ENCODE measurements at regions not wholly inside any gene's neighbourhood (a gene's known extent, or its start where the extent isn't known, plus 50 kb on each side); places are given as distances from the start of the nearest gene placed in this dataset.

DNA sequence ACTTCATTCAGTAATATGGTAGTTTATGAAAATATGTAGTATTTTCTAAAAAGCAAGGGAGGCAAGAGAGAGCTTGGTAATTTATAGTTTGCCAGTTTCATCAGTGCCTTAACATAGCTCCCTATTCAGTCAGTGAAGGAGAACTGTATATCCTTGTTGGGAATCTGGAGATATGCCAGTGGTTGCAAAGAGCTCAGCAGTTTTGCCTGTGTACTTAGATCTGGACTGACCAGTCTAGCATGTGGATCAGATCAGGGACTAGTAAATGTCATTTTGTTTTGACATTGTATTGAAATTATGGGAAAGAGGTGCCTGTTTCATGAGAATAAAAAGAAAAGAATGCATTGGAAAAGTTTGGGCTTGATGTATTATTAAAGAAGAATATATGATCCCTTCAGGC is 88.6 kb downstream of the ZIC3 start:
- Histone ChIP-seq H3K9me3 (replicated peaks; ENCODE audit: control insufficient read depth, insufficient read depth, low read length) (no peaks in the 10 kb centered on the region), H4K20me1 (ENCODE audit: control insufficient read depth, insufficient read depth) (no peaks in the 10 kb centered on the region), H3K4me1 (ENCODE audit: control insufficient read depth, insufficient read depth, low read length) (no peaks in the 10 kb centered on the region), H3K4me3 (no peak overlapping the region), H2AFZ (ENCODE audit: control insufficient read depth, low read depth, low read length) (no peak overlapping the region), H3K27ac (ENCODE audit: control insufficient read depth, insufficient read depth) (no peak overlapping the region), H3K79me2 (ENCODE audit: control insufficient read depth, insufficient read depth, low read length) (no peaks in the 10 kb centered on the region), H3K4me2 (ENCODE audit: control insufficient read depth, insufficient read depth) (no peak overlapping the region), H3K9ac (ENCODE audit: control insufficient read depth, insufficient read depth, low read length) (no peak overlapping the region), H3K36me3 (ENCODE audit: control insufficient read depth in 2 of 2, insufficient read depth in 2 of 2, low read length in 1 of 2) (no peaks in the 10 kb centered on the region), H3K27me3 (replicated peaks in 1 of 2; ENCODE audit: control insufficient read depth in 2 of 2, insufficient read depth in 2 of 2, low read length in 1 of 2) (no peaks in the 10 kb centered on the region)
- intact Hi-C loops (cut with micrococcal nuclease; ENCODE audit: unreplicated experiment): no loop called here
- DNase-seq (ENCODE audit: low read depth, low spot score) (no peak), ATAC-seq (no peak), FAIRE-seq (no peak)
- TF ChIP-seq MTA3 (IDR thresholded peaks at IDR 0.05; ENCODE audit: borderline replicate concordance, low read length): no peak
- no peak for TF ChIP-seq ZNF24 (IDR thresholded peaks at IDR 0.05)
- TF ChIP-seq SMAD1 (IDR thresholded peaks at IDR 0.05; ENCODE audit: low read depth, partially characterized antibody): no peak
- TF ChIP-seq, protein P1, sequence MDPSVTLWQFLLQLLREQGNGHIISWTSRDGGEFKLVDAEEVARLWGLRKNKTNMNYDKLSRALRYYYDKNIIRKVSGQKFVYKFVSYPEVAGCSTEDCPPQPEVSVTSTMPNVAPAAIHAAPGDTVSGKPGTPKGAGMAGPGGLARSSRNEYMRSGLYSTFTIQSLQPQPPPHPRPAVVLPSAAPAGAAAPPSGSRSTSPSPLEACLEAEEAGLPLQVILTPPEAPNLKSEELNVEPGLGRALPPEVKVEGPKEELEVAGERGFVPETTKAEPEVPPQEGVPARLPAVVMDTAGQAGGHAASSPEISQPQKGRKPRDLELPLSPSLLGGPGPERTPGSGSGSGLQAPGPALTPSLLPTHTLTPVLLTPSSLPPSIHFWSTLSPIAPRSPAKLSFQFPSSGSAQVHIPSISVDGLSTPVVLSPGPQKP (IDR thresholded peaks at IDR 0.05; ENCODE audit: low read depth, low read length): no peak
- no peak for TF ChIP-seq TBL1XR1 (IDR thresholded peaks at IDR 0.05; ENCODE audit: low read depth, low read length)
- TF ChIP-seq, protein P2, sequence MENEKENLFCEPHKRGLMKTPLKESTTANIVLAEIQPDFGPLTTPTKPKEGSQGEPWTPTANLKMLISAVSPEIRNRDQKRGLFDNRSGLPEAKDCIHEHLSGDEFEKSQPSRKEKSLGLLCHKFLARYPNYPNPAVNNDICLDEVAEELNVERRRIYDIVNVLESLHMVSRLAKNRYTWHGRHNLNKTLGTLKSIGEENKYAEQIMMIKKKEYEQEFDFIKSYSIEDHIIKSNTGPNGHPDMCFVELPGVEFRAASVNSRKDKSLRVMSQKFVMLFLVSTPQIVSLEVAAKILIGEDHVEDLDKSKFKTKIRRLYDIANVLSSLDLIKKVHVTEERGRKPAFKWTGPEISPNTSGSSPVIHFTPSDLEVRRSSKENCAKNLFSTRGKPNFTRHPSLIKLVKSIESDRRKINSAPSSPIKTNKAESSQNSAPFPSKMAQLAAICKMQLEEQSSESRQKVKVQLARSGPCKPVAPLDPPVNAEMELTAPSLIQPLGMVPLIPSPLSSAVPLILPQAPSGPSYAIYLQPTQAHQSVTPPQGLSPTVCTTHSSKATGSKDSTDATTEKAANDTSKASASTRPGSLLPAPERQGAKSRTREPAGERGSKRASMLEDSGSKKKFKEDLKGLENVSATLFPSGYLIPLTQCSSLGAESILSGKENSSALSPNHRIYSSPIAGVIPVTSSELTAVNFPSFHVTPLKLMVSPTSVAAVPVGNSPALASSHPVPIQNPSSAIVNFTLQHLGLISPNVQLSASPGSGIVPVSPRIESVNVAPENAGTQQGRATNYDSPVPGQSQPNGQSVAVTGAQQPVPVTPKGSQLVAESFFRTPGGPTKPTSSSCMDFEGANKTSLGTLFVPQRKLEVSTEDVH (IDR thresholded peaks at IDR 0.05; ENCODE audit: low read depth, partially characterized antibody): no peak
- TF ChIP-seq SP1 (IDR thresholded peaks at IDR 0.05; ENCODE audit: low read depth, low read length): no peak
- TF ChIP-seq MTA2 (IDR thresholded peaks at IDR 0.05; ENCODE audit: low read depth): no peak
- no peak for TF ChIP-seq ZNF622 (IDR thresholded peaks at IDR 0.05)
- no peak for TF ChIP-seq POLR2AphosphoS2 (IDR thresholded peaks at IDR 0.05; ENCODE audit: low read depth, low read length)
- TF ChIP-seq NFYA (IDR thresholded peaks at IDR 0.05; ENCODE audit: borderline replicate concordance, low read depth, low read length): no peak
- no peak for TF ChIP-seq ZNF207 (IDR thresholded peaks at IDR 0.05; ENCODE audit: borderline replicate concordance)
- no peak for TF ChIP-seq GATAD2B (conservative IDR thresholded peaks at IDR 0.05; ENCODE audit: low read depth)
- no peak for TF ChIP-seq ETV6 (conservative IDR thresholded peaks at IDR 0.05 in 1 of 2, IDR thresholded peaks at IDR 0.05 in 1 of 2; ENCODE audit: borderline replicate concordance in 1 of 2, low read depth in 1 of 2)
- no peak for TF ChIP-seq MEF2B (IDR thresholded peaks at IDR 0.05; ENCODE audit: partially characterized antibody, poor library complexity, severe bottlenecking)
- no peak for TF ChIP-seq IKZF1 (conservative IDR thresholded peaks at IDR 0.05)
- no peak for TF ChIP-seq IKZF2 (IDR thresholded peaks at IDR 0.05)
- no peak for TF ChIP-seq DPF2 (IDR thresholded peaks at IDR 0.05)
- TF ChIP-seq ZNF384 (IDR thresholded peaks at IDR 0.05; ENCODE audit: borderline replicate concordance, low read depth, low read length): no peak
- TF ChIP-seq JUND (IDR thresholded peaks at IDR 0.05; ENCODE audit: low read depth, low read length): no peak
- ChIA-PET SMC1A (ENCODE audit: uncharacterized antibody, unreplicated experiment) (no interaction called here), RAD21 (ENCODE audit: unreplicated experiment) (no interaction called here), CTCF (no interaction called here), POLR2A (no interaction called here)
- BruUV-seq (replicated peaks): no TSS peak
- in situ Hi-C loops (cut with MboI): no loop called here

All from GM12878 (cell line).